ENCODE measurements at regions not wholly inside any gene's neighbourhood (a gene's known extent, or its start where the extent isn't known, plus 50 kb on each side); places are given as distances from the start of the nearest gene placed in this dataset.

GRCh38 chr7:10308276-10308675 lies 665.4 kb upstream of the PHF14 start:
- H3K27me3 Mint-ChIP-seq (ENCODE audit: insufficient read depth) = peaks cover 2% of the 10 kb centered on the region
- no peak overlapping the region for H3K4me3 ChIP-seq (ENCODE audit: low read length)
- H3K27ac ChIP-seq (ENCODE audit: low read depth, low read length) = no peak overlapping the region
- H3K4me3 Mint-ChIP-seq = no peak overlapping the region
- H3K4me1 Mint-ChIP-seq = no peaks in the 10 kb centered on the region
- H3K9me3 Mint-ChIP-seq = peaks cover 11% of the 10 kb centered on the region
- no peak for TF ChIP-seq CTCF (conservative IDR thresholded peaks at IDR 0.05)
- H3K27me3 ChIP-seq (ENCODE audit: control insufficient read depth, insufficient read depth, low read length, poor library complexity, severe bottlenecking) = no peaks in the 10 kb centered on the region
- DNase-seq = no peak
- H3K36me3 ChIP-seq (ENCODE audit: control insufficient read depth, insufficient read depth, low read length) = no peaks in the 10 kb centered on the region
- no peaks in the 10 kb centered on the region for H3K4me1 ChIP-seq (ENCODE audit: control insufficient read depth, insufficient read depth, low read length)
- no peaks in the 10 kb centered on the region for H3K36me3 Mint-ChIP-seq (ENCODE audit: low read depth)
- no peak overlapping the region for H3K9ac ChIP-seq (ENCODE audit: extremely low read depth, low read length, poor library complexity, severe bottlenecking)
- H3K27ac Mint-ChIP-seq = no peak overlapping the region
- peaks cover 4% of the 10 kb centered on the region for H3K9me3 ChIP-seq (ENCODE audit: control insufficient read depth, low read length)

- Histone ChIP-seq H3K27me3 (ENCODE audit: control insufficient read depth, insufficient read depth, low read length, poor library complexity, severe bottlenecking) (no peaks in the 10 kb centered on the region), H3K36me3 (ENCODE audit: control insufficient read depth, insufficient read depth, low read length) (no peaks in the 10 kb centered on the region), H3K4me3 (ENCODE audit: low read length) (no peak overlapping the region), H3K9me3 (ENCODE audit: control insufficient read depth, low read length) (no peaks in the 10 kb centered on the region), H3K27ac (ENCODE audit: low read depth, low read length) (no peak overlapping the region), H3K9ac (ENCODE audit: extremely low read depth, low read length, poor library complexity, severe bottlenecking) (no peak overlapping the region), H3K4me1 (ENCODE audit: control insufficient read depth, insufficient read depth, low read length) (no peaks in the 10 kb centered on the region)
- H3K4me3 Mint-ChIP-seq = no peak overlapping the region
- WGBS, 2 experiments (ENCODE audit: insufficient coverage in 1 of 2, insufficient read length in 1 of 2) = 94% methylated on average over 2 of the region's 2 CpGs; no CpG with 5 or more reads in 1 of the 2 experiments
- H3K4me1 Mint-ChIP-seq = no peaks in the 10 kb centered on the region
- H3K27ac Mint-ChIP-seq = no peak overlapping the region
- peaks cover 2% of the 10 kb centered on the region for H3K27me3 Mint-ChIP-seq (ENCODE audit: insufficient read depth)
- no peaks in the 10 kb centered on the region for H3K9me3 Mint-ChIP-seq
- H3K36me3 Mint-ChIP-seq (ENCODE audit: low read depth) = no peaks in the 10 kb centered on the region
- TF ChIP-seq CTCF (conservative IDR thresholded peaks at IDR 0.05) = no peak
- no peak for DNase-seq
These were observed 660.7 kb upstream of the PHF14 start for GRCh38 chr7:10312942-10313341.

GRCh38 chr7:10315881-10316280 lies 657.8 kb upstream of the PHF14 start:
- WGBS, 2 experiments (ENCODE audit: insufficient coverage in 1 of 2, insufficient read length in 1 of 2) = 95% methylated on average over 3 of the region's 4 CpGs; no CpG with 5 or more reads in 1 of the 2 experiments

More at GRCh38 chr7:10315881-10316280, 657.8 kb upstream of the PHF14 start:
- Histone ChIP-seq H3K9ac (ENCODE audit: extremely low read depth, low read length, poor library complexity, severe bottlenecking) (no peak overlapping the region), H3K4me1 (ENCODE audit: control insufficient read depth, insufficient read depth, low read length) (no peaks in the 10 kb centered on the region), H3K9me3 (ENCODE audit: control insufficient read depth, low read length) (no peaks in the 10 kb centered on the region), H3K36me3 (ENCODE audit: control insufficient read depth, insufficient read depth, low read length) (no peaks in the 10 kb centered on the region), H3K4me3 (ENCODE audit: low read length) (no peak overlapping the region), H3K27me3 (ENCODE audit: control insufficient read depth, insufficient read depth, low read length, poor library complexity, severe bottlenecking) (no peaks in the 10 kb centered on the region), H3K27ac (ENCODE audit: low read depth, low read length) (no peak overlapping the region)
- H3K27me3 Mint-ChIP-seq (ENCODE audit: insufficient read depth) = peaks cover 2% of the 10 kb centered on the region
- no peaks in the 10 kb centered on the region for H3K4me1 Mint-ChIP-seq
- H3K9me3 Mint-ChIP-seq = no peaks in the 10 kb centered on the region
- no peak overlapping the region for H3K4me3 Mint-ChIP-seq
- H3K27ac Mint-ChIP-seq = no peak overlapping the region
- no peaks in the 10 kb centered on the region for H3K36me3 Mint-ChIP-seq (ENCODE audit: low read depth)
- no peak for TF ChIP-seq CTCF (conservative IDR thresholded peaks at IDR 0.05)
- no peak for DNase-seq
